SK-N-SH (cell line): ENCODE measurements at regions not wholly inside any gene's neighbourhood (a gene's known extent, or its start where the extent isn't known, plus 50 kb on each side); places are given as distances from the start of the nearest gene placed in this dataset.

Source experiments
- CTCF ChIA-PET: fragments of 300-600, 350-600 bp; formaldehyde crosslinking; extraction: SDS; loops from one replicate; lab custom pipeline; 2021; lab: Yijun Ruan, JAX
- POLR2A ChIA-PET: fragments of 350-600 bp; sonication (Branson Sonifier 250); formaldehyde crosslinking; extraction: SDS; loops from one replicate; lab custom pipeline; 2020; ENCODE audit warnings: antibody characterized with exemption, inconsistent platforms; lab: Yijun Ruan, JAX
- DNase-seq: peaks from one replicate; pipeline ENCODE4 v3.0.0; 2012
- H2AFZ ChIP-seq: fragments of 200-600 bp; sonication (generic); 2 replicates; pipeline ENCODE4 v1.8.1; 2016; ENCODE audit warnings: antibody characterized with exemption, mild to moderate bottlenecking, low read depth
- H3F3A ChIP-seq: fragments of 200-600 bp; sonication (generic); replicated peaks from 2 replicates; pipeline ENCODE3; 2016; ENCODE audit warnings: antibody characterized with exemption, mild to moderate bottlenecking; ENCODE audit not compliant: insufficient read depth
- H3K27ac ChIP-seq, 2 experiments: fragments of 200-500 bp in 1 of 2; fragments of 200-600 bp in 1 of 2; sonication (Bioruptor generic) in 1 of 2; sonication (generic), shearing (Covaris generic) in 1 of 2; 2 replicates each; pipeline versions ENCODE4 v1.5.1 to v1.6.1; 2014 to 2016; ENCODE audit warnings: low read depth in 2 of 2, inconsistent platforms in 1 of 2, low read length in 1 of 2, mild to moderate bottlenecking in 1 of 2, mixed read lengths in 1 of 2
- H3K27me3 ChIP-seq: fragments of 200-600 bp; sonication (generic), shearing (Covaris generic); 2 replicates; pipeline ENCODE4 v1.6.1; 2016; ENCODE audit warnings: mixed run types; ENCODE audit not compliant: insufficient read depth
- H3K36me3 ChIP-seq, 2 experiments: fragments of 200-500 bp in 1 of 2; fragments of 200-600 bp in 1 of 2; sonication (Bioruptor generic) in 1 of 2; sonication (generic) in 1 of 2; replicated peaks in 1 of 2; 2 replicates each; pipeline versions ENCODE3 to v1.5.1; 2014 to 2016; ENCODE audit warnings: low read length in 1 of 2, mild to moderate bottlenecking in 1 of 2; ENCODE audit not compliant: insufficient read depth in 2 of 2, control insufficient read depth in 1 of 2
- H3K4me1 ChIP-seq, 2 experiments: fragments of 200-500 bp in 1 of 2; fragments of 200-600 bp in 1 of 2; sonication (Bioruptor generic) in 1 of 2; sonication (generic), shearing (Covaris generic) in 1 of 2; 2 replicates each; pipeline versions ENCODE4 v1.5.1 to v1.6.1; 2014 to 2016; ENCODE audit warnings: low read depth in 1 of 2, low read length in 1 of 2, mixed run types in 1 of 2; ENCODE audit not compliant: insufficient read depth in 2 of 2, control insufficient read depth in 1 of 2
- H3K4me2 ChIP-seq: fragments of 200-600 bp; sonication (generic), shearing (Covaris generic); 2 replicates; pipeline ENCODE4 v1.6.1; 2017; ENCODE audit warnings: mixed run types
- H3K4me3 ChIP-seq, 2 experiments: fragments of 200-500 bp in 1 of 2; fragments of 200-600 bp in 1 of 2; sonication (Bioruptor generic) in 1 of 2; sonication (generic), shearing (Covaris generic) in 1 of 2; 2 replicates each; pipeline versions ENCODE4 v1.5.1 to v1.8.1; 2014 to 2016; ENCODE audit warnings: low read depth in 2 of 2, inconsistent platforms in 1 of 2, low read length in 1 of 2, mild to moderate bottlenecking in 1 of 2, mixed read lengths in 1 of 2, moderate library complexity in 1 of 2
- H3K79me2 ChIP-seq: fragments of 200-600 bp; sonication (generic); 2 replicates; pipeline ENCODE4 v1.8.1; 2017; ENCODE audit warnings: mild to moderate bottlenecking; ENCODE audit not compliant: insufficient read depth
- H3K9ac ChIP-seq: fragments of 200-600 bp; sonication (generic); 2 replicates; pipeline ENCODE4 v1.6.1; 2017; ENCODE audit warnings: mixed run types
- H3K9me2 ChIP-seq: fragments of 200-600 bp; sonication (generic); 2 replicates; pipeline ENCODE4 v1.6.1; 2017; ENCODE audit warnings: mixed run types
- H3K9me3 ChIP-seq: fragments of 200-600 bp; sonication (generic); 2 replicates; pipeline ENCODE4 v1.6.1; 2017; ENCODE audit warnings: mixed run types, mild to moderate bottlenecking, moderate library complexity
- H4K20me1 ChIP-seq: fragments of 200-600 bp; sonication (generic); 2 replicates; pipeline ENCODE4 v1.6.1; 2017; ENCODE audit warnings: mild to moderate bottlenecking, mixed run types; ENCODE audit not compliant: insufficient read depth
- CTCF ChIP-seq: fragments of 200-600 bp; sonication (generic); IDR thresholded peaks from 2 replicates; pipeline ENCODE4 v1.6.1; 2017; ENCODE audit warnings: antibody characterized with exemption, mild to moderate bottlenecking, moderate library complexity
- FOSL2 ChIP-seq: IDR thresholded peaks from 2 replicates; pipeline ENCODE4 v1.4.0; 2012; ENCODE audit warnings: low read depth, mild to moderate bottlenecking, moderate library complexity, borderline replicate concordance
- JUND ChIP-seq: IDR thresholded peaks from 2 replicates; pipeline ENCODE4 v1.4.0; 2012
- NFIC ChIP-seq: IDR thresholded peaks from 2 replicates; pipeline ENCODE4 v1.4.0; 2012; ENCODE audit warnings: borderline replicate concordance
- NRF1 ChIP-seq: IDR thresholded peaks from 2 replicates; pipeline ENCODE4 v1.6.1; 2012; ENCODE audit warnings: low read depth, mild to moderate bottlenecking, low read length
- POLR2AphosphoS5 ChIP-seq: IDR thresholded peaks from 2 replicates; pipeline ENCODE4 v1.6.1; 2012; ENCODE audit warnings: low read depth, low read length
- TAF1 ChIP-seq: IDR thresholded peaks from 2 replicates; pipeline ENCODE4 v1.6.1; 2012; ENCODE audit warnings: low read depth, mild to moderate bottlenecking, low read length, moderate library complexity, borderline replicate concordance
- WGBS: methylation state at CpG from one replicate; pipeline ENCODE4 v1.1.6; 2017; ENCODE audit warnings: low lambda C conversion rate; 5-methylcytosine and 5-hydroxymethylcytosine counted together

GRCh38 chr3:94794563-94794962, 731.7 kb downstream of the NSUN3 start:
- H2AFZ ChIP-seq = no peak overlapping the region
- no peak overlapping the region for H3K4me2 ChIP-seq
- no peak overlapping the region for H3K27ac ChIP-seq
- DNase-seq = no peak
- ChIA-PET CTCF (no interaction called here), POLR2A (no interaction called here)
- no peak for TF ChIP-seq NFIC
- no peaks in the 10 kb centered on the region for H3K9me3 ChIP-seq
- no peaks in the 10 kb centered on the region for H3K4me1 ChIP-seq
- H3F3A ChIP-seq = no peaks in the 10 kb centered on the region
- H3K27me3 ChIP-seq = no peaks in the 10 kb centered on the region
- H3K4me3 ChIP-seq = no peak overlapping the region
- no peak overlapping the region for H3K9ac ChIP-seq
- H3K9me2 ChIP-seq = no peaks in the 10 kb centered on the region
- no peaks in the 10 kb centered on the region for H3K79me2 ChIP-seq
- H3K36me3 ChIP-seq = no peaks in the 10 kb centered on the region
- no peaks in the 10 kb centered on the region for H4K20me1 ChIP-seq

GRCh38 chr3:94799420-94800060, 736.7 kb downstream of the NSUN3 start:
- Histone ChIP-seq H3K27ac (no peak overlapping the region), H4K20me1 (no peaks in the 10 kb centered on the region), H3K79me2 (no peaks in the 10 kb centered on the region), H3K36me3 (no peaks in the 10 kb centered on the region), H3K4me1 (no peaks in the 10 kb centered on the region), H3K4me2 (no peak overlapping the region), H3K9me2 (no peaks in the 10 kb centered on the region), H3K9ac (no peak overlapping the region), H2AFZ (no peak overlapping the region), H3K9me3 (no peaks in the 10 kb centered on the region), H3K27me3 (no peaks in the 10 kb centered on the region), H3F3A (no peaks in the 10 kb centered on the region), H3K4me3 (no peak overlapping the region)
- CTCF ChIA-PET = interaction anchor here (1.0 kb wide), 1 partner anchor 63 kb away, joined by 3 read pairs; no protein-coding TSS in a partner anchor
- DNase-seq = no peak
- POLR2A ChIA-PET = no interaction called here
- TF ChIP-seq NRF1 (no peak), FOSL2 (no peak), TAF1 (no peak), CTCF (no peak)
- WGBS = 10% methylated on average over 1 of the region's 1 CpG

- CTCF ChIA-PET = no interaction called here
These were observed 749.0 kb downstream of the NSUN3 start for GRCh38 chr3:94811836-94812235.

More at GRCh38 chr3:94811836-94812235, 749.0 kb downstream of the NSUN3 start:
- POLR2A ChIA-PET = no interaction called here
- Histone ChIP-seq H3K9me3 (no peaks in the 10 kb centered on the region), H3K9ac (no peak overlapping the region), H3K27me3 (no peaks in the 10 kb centered on the region), H3K36me3 (no peaks in the 10 kb centered on the region), H3F3A (no peaks in the 10 kb centered on the region), H3K79me2 (no peaks in the 10 kb centered on the region), H2AFZ (no peak overlapping the region), H3K27ac (no peak overlapping the region), H3K4me1 (no peaks in the 10 kb centered on the region), H3K4me3 (no peak overlapping the region), H3K4me2 (no peak overlapping the region), H3K9me2 (no peaks in the 10 kb centered on the region), H4K20me1 (no peaks in the 10 kb centered on the region)
- no peak for DNase-seq
- TF ChIP-seq POLR2AphosphoS5 = no peak
- TF ChIP-seq JUND = no peak
- 47% methylated on average over 2 of the region's 2 CpGs for WGBS
